ENCODE measurements at regions not wholly inside any gene's neighbourhood (a gene's known extent, or its start where the extent isn't known, plus 50 kb on each side); places are given as distances from the start of the nearest gene placed in this dataset.

DNA sequence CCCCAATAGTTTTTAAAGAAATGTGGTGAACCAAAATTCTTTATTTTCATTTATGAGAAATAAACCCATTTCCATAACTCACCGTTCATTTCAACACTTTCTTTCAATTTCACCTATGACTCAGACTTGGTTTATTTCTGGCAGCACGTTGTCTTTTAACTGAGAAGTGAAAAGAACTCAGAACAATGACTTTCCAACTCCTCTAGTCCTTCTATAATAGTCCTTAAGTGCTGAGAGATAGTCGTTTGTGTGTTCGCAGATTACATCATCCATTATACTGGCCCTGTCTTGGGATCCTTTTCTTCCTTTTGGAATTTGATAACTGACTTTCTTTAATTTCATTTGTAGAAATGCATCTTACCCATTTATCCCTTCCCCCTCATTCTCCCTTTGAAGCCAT is 113.6 kb downstream of the GLUD2 start (continued):
- TF ChIP-seq, protein P1, sequence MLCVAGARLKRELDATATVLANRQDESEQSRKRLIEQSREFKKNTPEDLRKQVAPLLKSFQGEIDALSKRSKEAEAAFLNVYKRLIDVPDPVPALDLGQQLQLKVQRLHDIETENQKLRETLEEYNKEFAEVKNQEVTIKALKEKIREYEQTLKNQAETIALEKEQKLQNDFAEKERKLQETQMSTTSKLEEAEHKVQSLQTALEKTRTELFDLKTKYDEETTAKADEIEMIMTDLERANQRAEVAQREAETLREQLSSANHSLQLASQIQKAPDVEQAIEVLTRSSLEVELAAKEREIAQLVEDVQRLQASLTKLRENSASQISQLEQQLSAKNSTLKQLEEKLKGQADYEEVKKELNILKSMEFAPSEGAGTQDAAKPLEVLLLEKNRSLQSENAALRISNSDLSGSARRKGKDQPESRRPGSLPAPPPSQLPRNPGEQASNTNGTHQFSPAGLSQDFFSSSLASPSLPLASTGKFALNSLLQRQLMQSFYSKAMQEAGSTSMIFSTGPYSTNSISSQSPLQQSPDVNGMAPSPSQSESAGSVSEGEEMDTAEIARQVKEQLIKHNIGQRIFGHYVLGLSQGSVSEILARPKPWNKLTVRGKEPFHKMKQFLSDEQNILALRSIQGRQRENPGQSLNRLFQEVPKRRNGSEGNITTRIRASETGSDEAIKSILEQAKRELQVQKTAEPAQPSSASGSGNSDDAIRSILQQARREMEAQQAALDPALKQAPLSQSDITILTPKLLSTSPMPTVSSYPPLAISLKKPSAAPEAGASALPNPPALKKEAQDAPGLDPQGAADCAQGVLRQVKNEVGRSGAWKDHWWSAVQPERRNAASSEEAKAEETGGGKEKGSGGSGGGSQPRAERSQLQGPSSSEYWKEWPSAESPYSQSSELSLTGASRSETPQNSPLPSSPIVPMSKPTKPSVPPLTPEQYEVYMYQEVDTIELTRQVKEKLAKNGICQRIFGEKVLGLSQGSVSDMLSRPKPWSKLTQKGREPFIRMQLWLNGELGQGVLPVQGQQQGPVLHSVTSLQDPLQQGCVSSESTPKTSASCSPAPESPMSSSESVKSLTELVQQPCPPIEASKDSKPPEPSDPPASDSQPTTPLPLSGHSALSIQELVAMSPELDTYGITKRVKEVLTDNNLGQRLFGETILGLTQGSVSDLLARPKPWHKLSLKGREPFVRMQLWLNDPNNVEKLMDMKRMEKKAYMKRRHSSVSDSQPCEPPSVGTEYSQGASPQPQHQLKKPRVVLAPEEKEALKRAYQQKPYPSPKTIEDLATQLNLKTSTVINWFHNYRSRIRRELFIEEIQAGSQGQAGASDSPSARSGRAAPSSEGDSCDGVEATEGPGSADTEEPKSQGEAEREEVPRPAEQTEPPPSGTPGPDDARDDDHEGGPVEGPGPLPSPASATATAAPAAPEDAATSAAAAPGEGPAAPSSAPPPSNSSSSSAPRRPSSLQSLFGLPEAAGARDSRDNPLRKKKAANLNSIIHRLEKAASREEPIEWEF (IDR thresholded peaks at IDR 0.05; ENCODE audit: insufficient replicate concordance, low read depth, low read length) = no peak
- TF ChIP-seq NR2F1 (conservative IDR thresholded peaks at IDR 0.05) (no peak), NFYA (IDR thresholded peaks at IDR 0.05; ENCODE audit: borderline replicate concordance, low read depth, low read length) (no peak), CREB1 (IDR thresholded peaks at IDR 0.05; ENCODE audit: low read depth) (no peak), NR2C1 (IDR thresholded peaks at IDR 0.05) (no peak), ASH2L (IDR thresholded peaks at IDR 0.05; ENCODE audit: borderline replicate concordance, low read depth) (no peak), NR2C2 (IDR thresholded peaks at IDR 0.05; ENCODE audit: borderline replicate concordance, control insufficient read depth, insufficient read length, low read depth) (no peak), JUNB (IDR thresholded peaks at IDR 0.05) (peak; percentile 77), CEBPB (IDR thresholded peaks at IDR 0.05; ENCODE audit: borderline replicate concordance in 1 of 2, low read depth in 2 of 2, low read length in 2 of 2) (no peak), IRF4 (IDR thresholded peaks at IDR 0.05; ENCODE audit: low read depth, low read length) (no peak)
- TF ChIP-seq, protein P2, sequence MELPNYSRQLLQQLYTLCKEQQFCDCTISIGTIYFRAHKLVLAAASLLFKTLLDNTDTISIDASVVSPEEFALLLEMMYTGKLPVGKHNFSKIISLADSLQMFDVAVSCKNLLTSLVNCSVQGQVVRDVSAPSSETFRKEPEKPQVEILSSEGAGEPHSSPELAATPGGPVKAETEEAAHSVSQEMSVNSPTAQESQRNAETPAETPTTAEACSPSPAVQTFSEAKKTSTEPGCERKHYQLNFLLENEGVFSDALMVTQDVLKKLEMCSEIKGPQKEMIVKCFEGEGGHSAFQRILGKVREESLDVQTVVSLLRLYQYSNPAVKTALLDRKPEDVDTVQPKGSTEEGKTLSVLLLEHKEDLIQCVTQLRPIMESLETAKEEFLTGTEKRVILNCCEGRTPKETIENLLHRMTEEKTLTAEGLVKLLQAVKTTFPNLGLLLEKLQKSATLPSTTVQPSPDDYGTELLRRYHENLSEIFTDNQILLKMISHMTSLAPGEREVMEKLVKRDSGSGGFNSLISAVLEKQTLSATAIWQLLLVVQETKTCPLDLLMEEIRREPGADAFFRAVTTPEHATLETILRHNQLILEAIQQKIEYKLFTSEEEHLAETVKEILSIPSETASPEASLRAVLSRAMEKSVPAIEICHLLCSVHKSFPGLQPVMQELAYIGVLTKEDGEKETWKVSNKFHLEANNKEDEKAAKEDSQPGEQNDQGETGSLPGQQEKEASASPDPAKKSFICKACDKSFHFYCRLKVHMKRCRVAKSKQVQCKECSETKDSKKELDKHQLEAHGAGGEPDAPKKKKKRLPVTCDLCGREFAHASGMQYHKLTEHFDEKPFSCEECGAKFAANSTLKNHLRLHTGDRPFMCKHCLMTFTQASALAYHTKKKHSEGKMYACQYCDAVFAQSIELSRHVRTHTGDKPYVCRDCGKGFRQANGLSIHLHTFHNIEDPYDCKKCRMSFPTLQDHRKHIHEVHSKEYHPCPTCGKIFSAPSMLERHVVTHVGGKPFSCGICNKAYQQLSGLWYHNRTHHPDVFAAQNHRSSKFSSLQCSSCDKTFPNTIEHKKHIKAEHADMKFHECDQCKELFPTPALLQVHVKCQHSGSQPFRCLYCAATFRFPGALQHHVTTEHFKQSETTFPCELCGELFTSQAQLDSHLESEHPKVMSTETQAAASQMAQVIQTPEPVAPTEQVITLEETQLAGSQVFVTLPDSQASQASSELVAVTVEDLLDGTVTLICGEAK (IDR thresholded peaks at IDR 0.05; ENCODE audit: borderline replicate concordance) = no peak
- TF ChIP-seq, protein P3, sequence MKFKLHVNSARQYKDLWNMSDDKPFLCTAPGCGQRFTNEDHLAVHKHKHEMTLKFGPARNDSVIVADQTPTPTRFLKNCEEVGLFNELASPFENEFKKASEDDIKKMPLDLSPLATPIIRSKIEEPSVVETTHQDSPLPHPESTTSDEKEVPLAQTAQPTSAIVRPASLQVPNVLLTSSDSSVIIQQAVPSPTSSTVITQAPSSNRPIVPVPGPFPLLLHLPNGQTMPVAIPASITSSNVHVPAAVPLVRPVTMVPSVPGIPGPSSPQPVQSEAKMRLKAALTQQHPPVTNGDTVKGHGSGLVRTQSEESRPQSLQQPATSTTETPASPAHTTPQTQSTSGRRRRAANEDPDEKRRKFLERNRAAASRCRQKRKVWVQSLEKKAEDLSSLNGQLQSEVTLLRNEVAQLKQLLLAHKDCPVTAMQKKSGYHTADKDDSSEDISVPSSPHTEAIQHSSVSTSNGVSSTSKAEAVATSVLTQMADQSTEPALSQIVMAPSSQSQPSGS (IDR thresholded peaks at IDR 0.05; ENCODE audit: low read length) = peak; percentile 70; the same call in 1 of the 2 replicates
- TF ChIP-seq, protein P4, sequence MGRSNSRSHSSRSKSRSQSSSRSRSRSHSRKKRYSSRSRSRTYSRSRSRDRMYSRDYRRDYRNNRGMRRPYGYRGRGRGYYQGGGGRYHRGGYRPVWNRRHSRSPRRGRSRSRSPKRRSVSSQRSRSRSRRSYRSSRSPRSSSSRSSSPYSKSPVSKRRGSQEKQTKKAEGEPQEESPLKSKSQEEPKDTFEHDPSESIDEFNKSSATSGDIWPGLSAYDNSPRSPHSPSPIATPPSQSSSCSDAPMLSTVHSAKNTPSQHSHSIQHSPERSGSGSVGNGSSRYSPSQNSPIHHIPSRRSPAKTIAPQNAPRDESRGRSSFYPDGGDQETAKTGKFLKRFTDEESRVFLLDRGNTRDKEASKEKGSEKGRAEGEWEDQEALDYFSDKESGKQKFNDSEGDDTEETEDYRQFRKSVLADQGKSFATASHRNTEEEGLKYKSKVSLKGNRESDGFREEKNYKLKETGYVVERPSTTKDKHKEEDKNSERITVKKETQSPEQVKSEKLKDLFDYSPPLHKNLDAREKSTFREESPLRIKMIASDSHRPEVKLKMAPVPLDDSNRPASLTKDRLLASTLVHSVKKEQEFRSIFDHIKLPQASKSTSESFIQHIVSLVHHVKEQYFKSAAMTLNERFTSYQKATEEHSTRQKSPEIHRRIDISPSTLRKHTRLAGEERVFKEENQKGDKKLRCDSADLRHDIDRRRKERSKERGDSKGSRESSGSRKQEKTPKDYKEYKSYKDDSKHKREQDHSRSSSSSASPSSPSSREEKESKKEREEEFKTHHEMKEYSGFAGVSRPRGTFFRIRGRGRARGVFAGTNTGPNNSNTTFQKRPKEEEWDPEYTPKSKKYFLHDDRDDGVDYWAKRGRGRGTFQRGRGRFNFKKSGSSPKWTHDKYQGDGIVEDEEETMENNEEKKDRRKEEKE (IDR thresholded peaks at IDR 0.05) = no peak
- TF ChIP-seq, protein P5, sequence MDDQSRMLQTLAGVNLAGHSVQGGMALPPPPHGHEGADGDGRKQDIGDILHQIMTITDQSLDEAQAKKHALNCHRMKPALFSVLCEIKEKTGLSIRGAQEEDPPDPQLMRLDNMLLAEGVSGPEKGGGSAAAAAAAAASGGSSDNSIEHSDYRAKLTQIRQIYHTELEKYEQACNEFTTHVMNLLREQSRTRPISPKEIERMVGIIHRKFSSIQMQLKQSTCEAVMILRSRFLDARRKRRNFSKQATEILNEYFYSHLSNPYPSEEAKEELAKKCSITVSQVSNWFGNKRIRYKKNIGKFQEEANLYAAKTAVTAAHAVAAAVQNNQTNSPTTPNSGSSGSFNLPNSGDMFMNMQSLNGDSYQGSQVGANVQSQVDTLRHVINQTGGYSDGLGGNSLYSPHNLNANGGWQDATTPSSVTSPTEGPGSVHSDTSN (IDR thresholded peaks at IDR 0.05; ENCODE audit: insufficient replicate concordance, low read depth, low read length) = no peak

All from GM12878 (cell line).